HG03342 (cell line): ENCODE measurements at regions not wholly inside any gene's neighbourhood (a gene's known extent, or its start where the extent isn't known, plus 50 kb on each side); places are given as distances from the start of the nearest gene placed in this dataset.

ENCODE experiments used
- ATAC-seq: cut with Tn5 transposase; IDR thresholded peaks from one replicate; pipeline ENCODE4 v1.9.1; 2021; ENCODE audit warnings: mild to moderate bottlenecking, moderate library complexity; ENCODE audit not compliant: unreplicated experiment

- ATAC-seq: no peak
Measured at GRCh38 chr13:109671919-109672318, 114.5 kb downstream of the IRS2 start.

- ATAC-seq: no peak
Measured at GRCh38 chr13:109670776-109671175, 115.6 kb downstream of the IRS2 start.

- ATAC-seq: no peak
Measured at GRCh38 chr13:109669956-109670355, 116.4 kb downstream of the IRS2 start.

- no peak for ATAC-seq
Measured at GRCh38 chr13:109669234-109669612, 117.2 kb downstream of the IRS2 start.

GRCh38 chr13:109668433-109669233, 117.8 kb downstream of the IRS2 start:
- ATAC-seq: no peak

GRCh38 chr13:109667807-109668291, 118.5 kb downstream of the IRS2 start:
- no peak for ATAC-seq

- ATAC-seq: no peak
Measured at GRCh38 chr13:109667056-109667455, 119.3 kb downstream of the IRS2 start.

GRCh38 chr13:109666656-109667055, 119.7 kb downstream of the IRS2 start:
- no peak for ATAC-seq

GRCh38 chr13:109665781-109666249, 120.6 kb downstream of the IRS2 start:
- ATAC-seq: no peak

- ATAC-seq: no peak
Measured at GRCh38 chr13:109665240-109665639, 121.1 kb downstream of the IRS2 start.

GRCh38 chr13:109657395-109657794, 129.0 kb downstream of the IRS2 start:
- no peak for ATAC-seq

- no peak for ATAC-seq
Measured at GRCh38 chr13:109656206-109656605, 130.2 kb downstream of the IRS2 start.

GRCh38 chr13:109655611-109656010, 130.8 kb downstream of the IRS2 start:
- no peak for ATAC-seq

- no peak for ATAC-seq
Measured at GRCh38 chr13:109655206-109655600, 131.2 kb downstream of the IRS2 start.

- ATAC-seq: no peak
Measured at GRCh38 chr13:109654341-109655205, 131.8 kb downstream of the IRS2 start.

GRCh38 chr13:109652531-109652930, 133.9 kb downstream of the IRS2 start:
- ATAC-seq: no peak

- ATAC-seq: no peak
Measured at GRCh38 chr13:109651854-109652253, 134.5 kb downstream of the IRS2 start.

- no peak for ATAC-seq
Measured at GRCh38 chr13:109651311-109651710, 135.1 kb downstream of the IRS2 start.

GRCh38 chr13:109650861-109651260, 135.5 kb downstream of the IRS2 start:
- ATAC-seq: no peak

- no peak for ATAC-seq
Measured at GRCh38 chr13:109649713-109650112, 136.7 kb downstream of the IRS2 start.

GRCh38 chr13:109647699-109648098, 138.7 kb downstream of the IRS2 start:
- no peak for ATAC-seq

- no peak for ATAC-seq
Measured at GRCh38 chr13:109647053-109647452, 139.3 kb downstream of the IRS2 start.
